Panc1 (cell line): ENCODE measurements at regions not wholly inside any gene's neighbourhood (a gene's known extent, or its start where the extent isn't known, plus 50 kb on each side); places are given as distances from the start of the nearest gene placed in this dataset.

Experiments used
- ATAC-seq: fragments of 200-7000 bp; cut with Tn5 transposase; 2 replicates; pipeline ENCODE4 v1.9.1; 2020; ENCODE audit warnings: mild to moderate bottlenecking, moderate library complexity
- BruUV-seq: library from RNA; stranded (reverse); fragments of 400-500 nt; replicated peaks from 2 replicates; lab custom pipeline; 2021; lab: Mats Ljungman, UMichigan
- CTCF ChIA-PET: fragments of 300-600 bp; sonication (Branson Sonifier 250); formaldehyde crosslinking; loops from one replicate; lab custom pipeline; 2022; ENCODE audit warnings: antibody characterized with exemption; lab: Charles Lee
- POLR2A ChIA-PET: fragments of 300-600 bp; sonication (Branson Sonifier 250); formaldehyde crosslinking; loops from one replicate; lab custom pipeline; 2022; ENCODE audit warnings: antibody characterized with exemption; lab: Charles Lee
- DNase-seq: peaks from one replicate; pipeline ENCODE4 v3.0.0-alpha.2; 2010; ENCODE audit warnings: low read depth, low spot score
- H3K27ac ChIP-seq: 2 replicates; pipeline ENCODE4 v1.5.1; 2011; ENCODE audit warnings: mild to moderate bottlenecking, low read length, inconsistent platforms
- H3K27me3 ChIP-seq: fragments of 200-500 bp; sonication (Bioruptor generic); 2 replicates; pipeline ENCODE4 v1.6.0; 2014; ENCODE audit warnings: low read length, inconsistent platforms; ENCODE audit not compliant: control insufficient read depth, insufficient read depth
- H3K36me3 ChIP-seq: fragments of 200-500 bp; sonication (Bioruptor generic); 2 replicates; pipeline ENCODE4 v1.5.1; 2014; ENCODE audit warnings: inconsistent platforms, mild to moderate bottlenecking, low read length, moderate library complexity; ENCODE audit not compliant: control insufficient read depth, insufficient read depth
- H3K4me1 ChIP-seq: 2 replicates; pipeline ENCODE4 v1.5.1; 2011; ENCODE audit warnings: inconsistent platforms, mild to moderate bottlenecking, low read length, moderate library complexity; ENCODE audit not compliant: control insufficient read depth, insufficient read depth
- H3K4me3 ChIP-seq, 2 experiments: 2 replicates each; pipeline ENCODE4 v1.5.1; 2011 to 2012; ENCODE audit warnings: low read depth in 2 of 2, low read length in 2 of 2, mild to moderate bottlenecking in 2 of 2, inconsistent platforms in 1 of 2, moderate library complexity in 1 of 2
- H3K9me3 ChIP-seq: fragments of 200-500 bp; sonication (Bioruptor generic); 2 replicates; pipeline ENCODE4 v1.5.1; 2014; ENCODE audit warnings: low read depth, mild to moderate bottlenecking, inconsistent platforms, low read length, moderate library complexity; ENCODE audit not compliant: control insufficient read depth, insufficient read depth
- CTCF ChIP-seq: fragments of 450-650 bp; IDR thresholded peaks from 2 replicates; pipeline ENCODE4 v1.5.1; 2017; ENCODE audit warnings: mild to moderate bottlenecking
- POLR2AphosphoS5 ChIP-seq: IDR thresholded peaks from 2 replicates; pipeline ENCODE4 v1.6.1; 2012; ENCODE audit warnings: mild to moderate bottlenecking, low read depth, low read length, moderate library complexity
- REST ChIP-seq, 2 experiments: IDR thresholded peaks; 2 replicates each; pipeline ENCODE4 v1.6.1; 2011 to 2012; ENCODE audit warnings: low read depth in 2 of 2, control low read depth in 1 of 2, low read length in 1 of 2, mild to moderate bottlenecking in 1 of 2, moderate library complexity in 1 of 2; ENCODE audit not compliant: insufficient read depth in 1 of 2
- SIN3A ChIP-seq: IDR thresholded peaks from 2 replicates; pipeline ENCODE4 v1.6.1; 2012; ENCODE audit warnings: low read depth, mild to moderate bottlenecking, low read length, moderate library complexity, borderline replicate concordance; ENCODE audit not compliant: insufficient read depth
- TCF7L2 ChIP-seq: IDR thresholded peaks from 2 replicates; pipeline ENCODE4 v1.6.1; 2011; ENCODE audit warnings: mild to moderate bottlenecking, low read depth, low read length, inconsistent platforms
- in situ Hi-C: cut with HindIII; loops from 2 replicates; pipeline ENCODE4 v1.10.0; 2016; ENCODE audit warnings: low sequenced_read_pairs, low pct_unique_long_range_greater_than_20kb
- intact Hi-C: fragments of 100-400 bp; cut with micrococcal nuclease; formaldehyde crosslinking; loops from one replicate; pipeline ENCODE4 v1.10.0; 2022; ENCODE audit not compliant: unreplicated experiment

- intact Hi-C loops: no loop called here
- ChIA-PET CTCF (no interaction called here), POLR2A (no interaction called here)
- ATAC-seq: no peak
- Histone ChIP-seq H3K27me3 (no peaks in the 10 kb centered on the region), H3K9me3 (peaks cover 2% of the 10 kb centered on the region; the same call in 1 of the 2 replicates), H3K4me1 (peaks cover 12% of the 10 kb centered on the region), H3K27ac (peak overlapping the region; percentile 90; the same call in 1 of the 2 replicates), H3K36me3 (no peaks in the 10 kb centered on the region), H3K4me3 (no peak overlapping the region)
- BruUV-seq: no TSS peak
- in situ Hi-C loops: no loop called here
- TF ChIP-seq REST (IDR thresholded peaks at IDR 0.05; ENCODE audit: insufficient read depth in 1 of 2, low read depth in 2 of 2, low read length in 1 of 2): no peak
- TF ChIP-seq CTCF: no peak
- TF ChIP-seq TCF7L2: no peak
- no peak for TF ChIP-seq POLR2AphosphoS5
- TF ChIP-seq SIN3A: no peak
- DNase-seq: no peak
Measured at GRCh38 chr20:53841741-53842140, 228.7 kb downstream of the BCAS1 start.

- peaks cover 12% of the 10 kb centered on the region for H3K4me1 ChIP-seq
- ChIA-PET CTCF (no interaction called here), POLR2A (no interaction called here)
- no peaks in the 10 kb centered on the region for H3K36me3 ChIP-seq
- H3K27me3 ChIP-seq: no peaks in the 10 kb centered on the region
- intact Hi-C loops (no loop called here), in situ Hi-C loops (no loop called here)
- ATAC-seq (no peak), DNase-seq (no peak)
- BruUV-seq: no TSS peak
- no peak overlapping the region for H3K4me3 ChIP-seq
- peaks cover 2% of the 10 kb centered on the region; the same call in 1 of the 2 replicates for H3K9me3 ChIP-seq
- TF ChIP-seq POLR2AphosphoS5 (no peak), TCF7L2 (no peak), SIN3A (no peak), CTCF (no peak), REST (IDR thresholded peaks at IDR 0.05; ENCODE audit: insufficient read depth in 1 of 2, low read depth in 2 of 2, low read length in 1 of 2) (no peak)
- peak overlapping the region; percentile 86 for H3K27ac ChIP-seq
Measured at GRCh38 chr20:53840532-53840931, 229.9 kb downstream of the BCAS1 start.
